ENCODE measurements at regions not wholly inside any gene's neighbourhood (a gene's known extent, or its start where the extent isn't known, plus 50 kb on each side); places are given as distances from the start of the nearest gene placed in this dataset.

DNA sequence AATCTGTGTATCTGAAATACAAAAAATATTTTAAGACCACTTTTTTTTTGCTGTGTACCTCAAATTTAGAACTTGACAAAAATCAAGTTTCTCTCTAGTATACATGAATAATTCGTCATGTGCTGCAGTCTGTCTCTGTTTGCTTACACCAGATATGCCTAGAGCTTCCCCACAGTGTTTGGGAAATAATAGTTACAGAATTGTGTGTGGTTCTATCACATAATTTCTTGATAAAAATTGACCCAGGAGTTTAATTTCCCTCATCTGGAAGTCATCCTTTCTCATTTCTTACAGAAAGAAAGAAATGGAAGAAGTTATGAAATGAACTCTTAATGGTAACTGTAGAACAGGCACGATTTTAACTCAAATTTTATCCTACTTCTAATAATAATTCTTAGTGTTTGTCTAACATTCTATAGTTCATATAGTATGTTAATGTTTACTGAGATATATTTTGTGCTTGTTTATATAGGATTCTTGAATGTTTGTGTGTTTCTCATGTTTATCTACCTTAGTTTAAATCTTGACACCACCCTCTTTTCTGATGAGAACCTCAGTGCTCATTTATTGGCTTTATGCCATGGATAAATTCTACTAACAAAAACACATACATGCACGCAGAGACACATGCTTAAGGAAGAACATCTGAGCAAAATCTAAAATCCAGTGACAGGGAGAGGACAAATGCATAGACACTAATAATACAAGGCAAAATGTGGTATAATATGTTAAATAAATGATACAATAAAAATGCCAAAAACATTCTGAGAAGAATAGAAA, 61.4 kb upstream of the CTSC start:
- ATAC-seq (replicated peaks) (no peak), DNase-seq (no peak)
- Mint-ChIP-seq H3K27ac (no peak overlapping the region), H3K9me3 (no peaks in the 10 kb centered on the region), H3K27me3 (no peaks in the 10 kb centered on the region), H3K36me3 (ENCODE audit: insufficient read depth) (no peaks in the 10 kb centered on the region), H3K4me3 (no peak overlapping the region), H3K4me1 (ENCODE audit: low read depth in 2 of 2) (peaks cover 3 to 9% of the 10 kb centered on the region in 2 donors)

DNA sequence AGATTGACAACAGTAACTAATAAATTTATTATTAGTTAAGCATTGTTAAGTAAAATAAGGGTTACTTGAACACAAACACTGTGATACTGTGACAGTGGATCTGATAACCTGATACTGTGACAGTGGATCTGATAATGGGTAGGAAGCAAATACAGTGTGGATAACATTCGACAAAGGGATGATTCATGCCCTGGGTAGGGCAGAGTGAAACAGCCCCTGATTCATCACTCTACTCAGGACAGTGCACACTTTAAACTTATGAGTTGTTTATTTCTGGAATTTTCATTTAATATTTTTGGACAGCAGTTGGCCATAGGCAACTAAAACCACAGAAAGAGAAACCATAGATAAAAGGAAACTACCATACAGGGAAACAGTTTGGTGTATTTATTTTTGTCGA, 60.8 kb upstream of the CTSC start:
- H3K9me3 Mint-ChIP-seq, result no peaks in the 10 kb centered on the region
- H3K27ac Mint-ChIP-seq, result no peak overlapping the region
- ATAC-seq (replicated peaks) (no peak), DNase-seq (no peak)
- H3K36me3 Mint-ChIP-seq (ENCODE audit: insufficient read depth), result peaks cover 2% of the 10 kb centered on the region
- no peaks in the 10 kb centered on the region for H3K27me3 Mint-ChIP-seq
- H3K4me3 Mint-ChIP-seq, result no peak overlapping the region
- peaks cover 3 to 9% of the 10 kb centered on the region in 2 donors for H3K4me1 Mint-ChIP-seq (ENCODE audit: low read depth in 2 of 2)

DNA sequence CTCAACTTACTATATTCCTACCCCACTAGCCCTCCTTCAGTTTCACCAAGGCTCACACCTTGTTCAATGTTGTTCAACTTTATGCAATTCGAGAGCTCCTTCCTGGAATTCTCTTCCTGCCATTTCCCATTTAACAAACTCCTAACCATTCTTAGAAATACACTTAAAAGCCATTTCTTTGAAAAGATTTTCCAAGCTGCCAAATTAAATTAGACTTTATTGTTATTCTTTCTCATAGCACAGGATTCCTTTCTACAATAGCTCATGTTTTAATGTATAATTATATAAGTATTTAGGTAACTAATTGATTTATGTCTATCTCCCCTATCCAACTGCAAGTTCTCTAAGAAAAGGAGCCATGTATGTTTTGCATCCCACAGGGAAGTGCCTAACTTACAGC, 52.7 kb upstream of the CTSC start:
- no peaks in the 10 kb centered on the region for H3K4me1 Mint-ChIP-seq (ENCODE audit: low read depth in 2 of 2)
- H3K9me3 Mint-ChIP-seq, result no peaks in the 10 kb centered on the region
- no peak overlapping the region for H3K4me3 Mint-ChIP-seq
- H3K27me3 Mint-ChIP-seq, result no peaks in the 10 kb centered on the region
- H3K36me3 Mint-ChIP-seq (ENCODE audit: insufficient read depth), result peaks cover 2% of the 10 kb centered on the region
- DNase-seq (no peak), ATAC-seq (replicated peaks) (no peak)
- H3K27ac Mint-ChIP-seq, result no peak overlapping the region

DNA sequence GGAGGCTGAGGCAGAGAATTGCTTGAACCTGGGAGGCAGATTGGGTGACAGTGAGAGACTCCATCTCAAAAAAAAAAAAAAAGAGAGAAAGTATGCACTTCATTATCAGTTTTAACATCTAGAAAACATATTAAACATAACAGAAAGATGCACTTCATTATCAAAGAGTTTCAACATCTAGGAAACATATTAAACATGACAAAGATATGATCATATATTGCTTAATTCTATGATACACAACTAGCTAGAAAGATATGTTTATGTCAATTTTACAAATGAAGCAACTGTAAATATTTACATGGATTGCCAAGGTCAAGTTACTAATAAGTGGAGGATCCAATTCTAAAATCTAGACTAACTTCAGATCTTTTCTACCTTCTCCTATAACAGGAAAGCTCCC, 50.4 kb upstream of the CTSC start:
- no peak for ATAC-seq (replicated peaks)
- Mint-ChIP-seq H3K4me1 (ENCODE audit: low read depth in 2 of 2) (peaks cover 0 to 2% of the 10 kb centered on the region in 2 donors), H3K27me3 (no peaks in the 10 kb centered on the region), H3K27ac (no peak overlapping the region), H3K4me3 (no peak overlapping the region), H3K36me3 (ENCODE audit: insufficient read depth) (no peaks in the 10 kb centered on the region), H3K9me3 (no peaks in the 10 kb centered on the region)
- no peak for DNase-seq
